HG03469 (cell line): ENCODE measurements at regions not wholly inside any gene's neighbourhood (a gene's known extent, or its start where the extent isn't known, plus 50 kb on each side); places are given as distances from the start of the nearest gene placed in this dataset.
"Not testable (repeated sequence)": the region's sequence is repeated elsewhere in the genome, so short reads cannot be mapped to it uniquely, and the experiment has no call there.

Experiments used
- ATAC-seq: cut with Tn5 transposase; IDR thresholded peaks from one replicate; pipeline ENCODE4 v1.9.1; 2021; ENCODE audit warnings: mild to moderate bottlenecking, moderate library complexity, moderate number of reproducible peaks; ENCODE audit not compliant: unreplicated experiment

DNA sequence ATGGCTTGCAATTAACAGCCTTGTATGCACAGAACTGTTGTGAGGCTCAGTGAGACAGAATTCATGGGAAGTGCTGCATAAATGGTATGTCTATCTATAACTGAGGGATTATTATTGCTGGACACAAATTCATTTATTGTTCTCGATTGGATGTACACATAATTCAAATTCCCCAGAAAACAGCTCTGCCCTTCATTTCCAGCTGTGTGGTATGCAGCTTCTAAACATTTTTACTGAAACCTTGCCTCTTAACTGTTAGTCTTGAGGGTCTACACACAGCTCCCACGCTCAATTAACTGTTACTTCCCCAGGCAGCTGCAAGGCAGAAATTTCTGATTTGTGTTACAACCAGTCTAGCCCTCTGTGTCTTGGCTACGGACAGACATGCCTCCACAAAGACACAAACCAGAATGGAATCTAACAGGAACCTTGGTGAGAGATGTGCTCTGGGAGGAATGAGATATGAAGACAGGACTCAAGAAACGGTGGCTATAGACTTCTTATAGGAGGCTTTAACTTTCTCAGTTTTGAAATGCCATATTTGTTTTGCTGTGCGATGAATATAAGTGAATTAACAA lies 139.7 kb upstream of the TBL1XR1 start:
- no peak for ATAC-seq

- peak; percentile 81 for ATAC-seq
Observed at GRCh38 chr3:177337541-177338331, 140.5 kb upstream of the TBL1XR1 start.

DNA sequence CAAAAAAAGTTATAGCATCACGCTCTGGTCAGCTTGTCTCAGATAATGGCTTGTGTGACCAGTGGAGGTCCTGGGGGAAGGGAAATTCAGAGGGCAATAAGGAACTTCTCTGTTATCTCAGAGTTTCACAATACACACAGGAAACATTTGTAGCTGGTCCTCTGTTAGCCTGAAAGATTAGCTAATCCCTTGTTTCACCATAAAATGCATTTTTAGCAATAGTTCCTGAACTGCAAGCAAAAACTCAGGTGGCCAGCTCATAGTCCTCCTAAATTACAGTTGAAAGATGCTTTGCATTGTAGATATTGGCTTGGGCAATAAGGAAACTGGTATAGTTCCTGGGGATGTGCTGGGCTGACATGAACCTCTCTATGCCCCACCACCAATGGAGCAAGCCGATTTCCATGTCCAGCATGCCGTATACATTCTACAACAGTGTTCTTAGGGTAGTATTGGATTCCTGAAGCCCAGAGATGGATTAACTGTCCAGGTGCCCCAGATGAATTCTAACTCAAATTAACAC lies 141.5 kb upstream of the TBL1XR1 start:
- ATAC-seq: peak; percentile 32

DNA sequence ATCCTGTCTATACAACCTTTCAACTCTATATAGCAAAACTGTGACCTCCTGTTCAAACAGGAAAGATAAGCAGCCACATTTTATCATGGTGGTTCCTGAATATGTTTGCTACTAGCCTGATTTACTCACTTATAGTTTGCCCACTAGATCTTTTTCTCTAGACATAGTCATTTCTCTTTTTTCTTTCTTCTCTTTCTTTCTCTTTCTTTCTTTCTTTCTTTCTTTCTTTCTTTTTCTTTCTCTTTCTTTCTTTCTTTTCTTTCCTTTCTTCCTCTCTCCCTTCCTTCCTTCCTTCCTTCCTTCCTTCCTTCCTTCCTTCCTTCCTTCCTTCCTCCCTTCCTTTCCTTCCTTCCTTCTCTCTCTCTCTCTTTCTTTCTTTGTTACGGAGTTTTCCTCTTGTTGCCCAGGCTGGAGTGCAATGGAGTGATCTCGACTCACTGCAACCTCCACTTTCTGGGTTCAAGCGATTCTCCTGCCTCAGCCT lies 142.0 kb upstream of the TBL1XR1 start:
- ATAC-seq: peak; percentile 5

GRCh38 chr3:177340243-177340830 lies 143.1 kb upstream of the TBL1XR1 start:
- no peak for ATAC-seq

- ATAC-seq: no peak
Observed at GRCh38 chr3:177341736-177342419, 144.6 kb upstream of the TBL1XR1 start.

- ATAC-seq: no peak
Observed at GRCh38 chr3:177343122-177343625, 145.9 kb upstream of the TBL1XR1 start.

GRCh38 chr3:177345049-177345972 lies 148.0 kb upstream of the TBL1XR1 start:
- ATAC-seq: peak; percentile 88

DNA sequence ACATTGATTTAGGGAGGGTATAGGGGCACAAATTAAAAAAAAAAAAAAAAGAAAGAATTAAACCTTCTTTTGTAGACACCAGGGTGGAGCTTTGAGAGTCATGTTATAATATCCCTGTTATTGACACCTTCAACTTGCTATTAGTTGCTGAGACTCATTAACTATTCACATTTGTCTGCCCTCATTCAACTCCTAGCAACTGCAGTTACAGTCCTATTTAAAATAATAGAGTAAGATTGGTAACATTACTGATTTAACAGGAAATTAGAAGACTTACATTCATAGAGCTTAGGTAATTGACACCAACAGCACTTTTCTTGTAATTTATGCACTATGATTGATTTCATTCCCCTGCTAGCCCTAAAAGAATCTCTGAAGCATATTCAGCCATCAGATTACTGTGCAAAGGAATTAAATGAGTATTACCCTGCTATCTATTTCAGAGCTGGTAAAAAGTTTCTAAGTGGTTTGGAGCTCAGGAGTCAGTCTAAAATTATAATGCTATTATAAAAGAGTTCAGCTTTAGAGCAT lies 148.8 kb upstream of the TBL1XR1 start:
- ATAC-seq: peak; percentile 2

DNA sequence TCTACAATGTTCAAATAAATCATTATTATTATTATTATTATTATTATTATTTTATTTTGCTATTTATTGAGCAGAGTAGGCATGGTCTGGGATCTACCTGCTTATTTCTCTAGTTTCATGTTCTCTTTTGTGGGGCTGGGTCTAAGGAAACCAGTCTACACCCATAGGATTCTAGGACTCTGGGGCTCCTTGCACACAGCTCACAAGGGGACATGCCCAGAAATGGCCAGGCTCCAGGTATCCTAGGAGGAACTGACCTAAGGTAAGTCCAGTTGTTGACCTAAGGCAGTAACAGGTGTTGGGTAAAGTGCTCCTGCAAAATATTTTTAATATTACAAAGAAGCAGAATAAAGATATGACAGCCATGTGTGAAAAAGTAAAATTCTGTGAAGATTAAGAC lies 149.6 kb upstream of the TBL1XR1 start:
- ATAC-seq: no peak

GRCh38 chr3:177347611-177348010 lies 150.3 kb upstream of the TBL1XR1 start:
- ATAC-seq: no peak

- ATAC-seq: no peak
Observed at GRCh38 chr3:177348974-177349373, 151.7 kb upstream of the TBL1XR1 start.

DNA sequence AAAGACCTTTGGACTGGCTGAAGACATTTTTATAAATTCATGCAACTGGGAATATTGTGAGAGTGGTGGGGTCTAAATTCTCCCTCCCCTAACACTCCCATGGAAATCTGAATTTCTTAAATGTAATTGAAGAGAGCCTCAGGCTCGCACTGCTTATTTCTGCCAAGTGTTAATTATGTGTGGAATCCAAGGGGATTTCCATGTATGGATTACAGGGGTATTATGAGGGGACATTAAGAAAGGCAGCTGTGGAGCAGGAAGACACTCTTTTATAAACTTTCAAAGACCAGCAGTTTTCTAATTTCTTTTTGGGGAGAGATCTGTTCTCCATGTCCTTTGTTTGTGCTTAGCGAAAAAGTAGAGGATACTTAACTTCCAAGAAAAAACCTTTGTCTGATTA lies 152.1 kb upstream of the TBL1XR1 start:
- ATAC-seq: no peak

DNA sequence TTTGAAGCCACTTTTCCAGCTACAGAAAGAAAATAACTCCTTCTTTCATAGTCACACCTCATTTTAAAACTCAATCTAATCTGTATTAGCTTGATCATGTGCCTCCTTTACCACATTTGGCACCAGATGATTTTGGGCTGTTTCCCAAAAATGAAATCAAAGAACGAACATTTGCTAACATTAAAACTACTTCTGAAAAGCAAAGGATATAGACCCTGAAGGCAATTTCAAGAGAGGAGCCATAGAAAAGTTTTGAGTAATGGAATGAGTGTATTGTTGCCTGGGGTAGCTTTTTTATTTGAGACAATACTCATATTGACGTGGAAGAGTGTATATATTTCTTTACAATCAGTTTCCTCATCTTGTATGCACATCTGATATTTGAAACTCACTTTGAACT lies 152.8 kb upstream of the TBL1XR1 start:
- no peak for ATAC-seq

DNA sequence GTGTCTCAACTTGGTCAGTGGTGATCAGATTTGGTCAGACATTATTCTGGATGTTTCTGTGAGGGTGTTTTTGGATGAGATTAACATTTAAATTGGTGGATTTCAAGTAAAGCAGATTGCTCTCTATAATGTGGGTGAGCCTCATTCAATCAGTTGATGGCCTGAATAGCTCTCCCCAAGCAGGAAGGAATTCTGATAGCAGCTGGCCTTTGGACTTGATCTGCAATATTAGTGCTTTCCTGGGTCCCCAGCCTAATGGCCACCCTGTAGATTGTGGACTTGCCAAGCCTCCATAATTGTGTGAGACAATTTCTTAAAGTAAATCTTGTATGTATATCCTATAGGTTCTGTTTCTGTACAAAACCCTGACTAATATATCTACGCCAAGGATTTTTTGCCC lies 153.9 kb upstream of the TBL1XR1 start:
- ATAC-seq: no peak

DNA sequence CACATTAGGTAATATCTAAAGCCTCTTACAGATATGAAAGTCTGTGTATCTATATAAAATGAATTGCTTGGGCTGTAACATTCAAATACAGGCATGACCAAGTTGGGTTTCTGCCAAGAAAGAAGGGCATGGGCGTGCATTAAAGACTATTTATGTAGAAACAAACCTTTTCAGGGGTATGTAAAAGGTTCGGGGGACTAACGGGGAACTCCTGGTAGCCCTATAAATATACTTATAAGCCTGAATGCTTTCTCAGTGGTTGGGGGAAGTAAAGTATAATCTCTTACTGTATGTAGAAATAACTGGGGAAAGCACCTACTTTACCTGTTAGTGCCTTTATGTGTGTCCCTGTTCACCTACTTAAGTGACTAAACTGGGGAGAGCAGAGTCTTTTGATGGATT lies 154.5 kb upstream of the TBL1XR1 start:
- peak; percentile 98 for ATAC-seq

- ATAC-seq: no peak
Observed at GRCh38 chr3:177352424-177352823, 155.1 kb upstream of the TBL1XR1 start.

DNA sequence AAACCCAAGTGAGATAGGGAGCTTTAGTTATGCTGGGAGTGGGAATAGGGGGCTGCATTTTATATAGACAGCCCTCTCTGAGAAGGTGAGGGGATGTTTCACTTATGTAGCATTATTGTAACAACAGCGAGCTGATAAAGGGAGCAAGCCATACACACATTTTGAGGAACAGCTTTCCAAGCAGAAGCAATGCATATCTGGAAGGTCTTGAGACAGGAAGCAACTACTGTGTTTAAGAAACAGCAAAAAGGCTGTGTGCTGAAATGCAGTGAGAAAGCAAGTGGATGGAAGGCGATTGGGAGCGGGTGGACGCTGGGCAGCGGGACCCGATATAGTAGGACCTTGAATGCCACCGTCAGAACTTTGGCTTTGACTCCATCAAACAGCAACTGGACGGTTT lies 155.9 kb upstream of the TBL1XR1 start:
- no peak for ATAC-seq

DNA sequence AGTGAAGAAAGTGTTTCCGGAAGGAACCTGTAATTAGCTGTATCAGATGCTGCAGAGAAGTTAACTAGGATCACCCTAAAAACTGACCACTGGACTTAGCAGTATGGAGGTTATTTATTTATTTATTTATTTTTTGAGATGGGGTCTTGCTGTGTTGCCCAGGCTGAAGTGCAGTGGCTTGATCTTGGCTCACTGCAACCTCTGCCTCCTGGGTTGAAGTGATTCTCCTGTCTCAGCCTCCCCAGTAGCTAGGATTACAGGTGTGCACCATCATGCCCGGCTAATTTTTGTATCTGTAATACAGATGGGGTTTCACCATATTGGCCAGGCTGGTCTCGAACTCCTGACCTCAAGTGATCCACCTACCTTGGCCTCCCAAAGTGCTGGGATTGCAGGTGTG lies 156.6 kb upstream of the TBL1XR1 start:
- ATAC-seq: not testable (repeated sequence)

- no peak for ATAC-seq
Observed at GRCh38 chr3:177354466-177354865, 157.2 kb upstream of the TBL1XR1 start.
